ENCODE measurements at regions not wholly inside any gene's neighbourhood (a gene's known extent, or its start where the extent isn't known, plus 50 kb on each side); places are given as distances from the start of the nearest gene placed in this dataset.

DNA sequence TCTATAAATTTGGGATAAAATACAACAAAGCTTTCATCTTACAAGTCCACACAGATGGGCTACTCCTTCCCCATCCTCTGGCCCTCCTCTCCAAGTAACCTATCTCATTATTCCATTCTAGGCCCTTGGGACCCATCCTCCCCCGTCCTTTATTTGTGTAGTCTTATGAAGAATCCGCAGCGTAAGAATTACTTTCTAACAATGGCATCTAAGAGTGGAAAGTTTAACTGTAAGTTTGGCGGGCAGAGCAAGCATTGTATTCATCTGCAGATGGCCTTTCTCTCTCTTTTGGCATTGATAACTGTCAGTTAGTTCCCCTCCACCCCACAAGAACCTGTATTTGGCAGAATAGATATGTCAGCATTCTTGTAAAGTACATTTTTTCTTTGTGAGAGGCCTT, 91.9 kb upstream of the TSPAN2 start:
- TF ChIP-seq ZNF274 (IDR thresholded peaks at IDR 0.05; ENCODE audit: low read depth, low read length), result no peak
- no peak for TF ChIP-seq YY1 (IDR thresholded peaks at IDR 0.05; ENCODE audit: insufficient read depth, insufficient read length)
- no peak for TF ChIP-seq SUZ12 (IDR thresholded peaks at IDR 0.05; ENCODE audit: extremely low read depth, insufficient read depth, insufficient read length)
